Upper lobe of right lung (tissue), 1 donor: ENCODE measurements at regions not wholly inside any gene's neighbourhood (a gene's known extent, or its start where the extent isn't known, plus 50 kb on each side); places are given as distances from the start of the nearest gene placed in this dataset.

Experiments used
- ATAC-seq: fragments of 200-7000 bp; cut with Tn5 transposase; one replicate; pipeline ENCODE4 v1.9.1; 2020; ENCODE audit warnings: mild to moderate bottlenecking, moderate library complexity
- DNase-seq: peaks from one replicate; pipeline ENCODE4 v3.0.0-alpha.2; 2020
- H3K27ac ChIP-seq: fragments of 200-600 bp; one replicate; pipeline ENCODE4 v1.8.0; 2022
- H3K27me3 ChIP-seq: fragments of 200-600 bp; one replicate; pipeline ENCODE4 v1.8.0; 2022; ENCODE audit warnings: mild to moderate bottlenecking
- H3K36me3 ChIP-seq: fragments of 200-600 bp; one replicate; pipeline ENCODE4 v1.8.0; 2022
- H3K4me1 ChIP-seq: fragments of 200-600 bp; one replicate; pipeline ENCODE4 v1.8.0; 2022
- H3K4me3 ChIP-seq: fragments of 200-600 bp; one replicate; pipeline ENCODE4 v1.8.0; 2022; ENCODE audit warnings: mild to moderate bottlenecking
- H3K9me3 ChIP-seq: fragments of 200-600 bp; one replicate; pipeline ENCODE4 v1.8.0; 2022
- CTCF ChIP-seq: fragments of 200-600 bp; IDR thresholded peaks from one replicate; pipeline ENCODE4 v1.8.0; 2022; ENCODE audit warnings: antibody characterized with exemption
- intact Hi-C: fragments of 100-400 bp; cut with DNase I; formaldehyde crosslinking; loops from one replicate; pipeline ENCODE4 v1.11.0; 2022
- donor health status: DM: no; HTN: yes; CAD: no; lungs with severe emphysema.

- intact Hi-C loops: no loop called here
- Histone ChIP-seq H3K9me3 (no peaks in the 10 kb centered on the region), H3K27ac (no peak overlapping the region), H3K4me3 (no peak overlapping the region), H3K36me3 (no peaks in the 10 kb centered on the region), H3K4me1 (no peaks in the 10 kb centered on the region), H3K27me3 (no peaks in the 10 kb centered on the region)
- ATAC-seq (no peak), DNase-seq (no peak)
- peak; percentile 29 for TF ChIP-seq CTCF
These were observed 149.2 kb downstream of the CEP120 start for GRCh38 chr5:123273984-123274383.

GRCh38 chr5:123273095-123273494 is 150.1 kb downstream of the CEP120 start:
- no peak for ATAC-seq

GRCh38 chr5:123269851-123270250 is 153.4 kb downstream of the CEP120 start:
- Histone ChIP-seq H3K9me3 (no peaks in the 10 kb centered on the region), H3K27ac (no peak overlapping the region), H3K27me3 (no peaks in the 10 kb centered on the region), H3K4me1 (no peaks in the 10 kb centered on the region), H3K4me3 (no peak overlapping the region), H3K36me3 (no peaks in the 10 kb centered on the region)
- DNase-seq: no peak
- intact Hi-C loops: no loop called here
- ATAC-seq: no peak
- TF ChIP-seq CTCF: no peak

More at GRCh38 chr5:123273095-123273494, 150.1 kb downstream of the CEP120 start:
- H3K27ac ChIP-seq: no peak overlapping the region
- H3K4me1 ChIP-seq: no peaks in the 10 kb centered on the region
- DNase-seq: no peak
- no peaks in the 10 kb centered on the region for H3K27me3 ChIP-seq
- intact Hi-C loops: no loop called here
- no peak for TF ChIP-seq CTCF
- no peaks in the 10 kb centered on the region for H3K9me3 ChIP-seq
- no peak overlapping the region for H3K4me3 ChIP-seq
- H3K36me3 ChIP-seq: no peaks in the 10 kb centered on the region

GRCh38 chr5:123269436-123269835 is 153.8 kb downstream of the CEP120 start:
- DNase-seq (no peak), ATAC-seq (no peak)
- H3K9me3 ChIP-seq: no peaks in the 10 kb centered on the region
- H3K36me3 ChIP-seq: no peaks in the 10 kb centered on the region
- H3K4me3 ChIP-seq: no peak overlapping the region
- no peak for TF ChIP-seq CTCF
- intact Hi-C loops: no loop called here
- H3K4me1 ChIP-seq: no peaks in the 10 kb centered on the region
- H3K27ac ChIP-seq: no peak overlapping the region
- H3K27me3 ChIP-seq: no peaks in the 10 kb centered on the region

- intact Hi-C loops: no loop called here
- TF ChIP-seq CTCF: no peak
- DNase-seq (no peak), ATAC-seq (no peak)
- no peaks in the 10 kb centered on the region for H3K4me1 ChIP-seq
- no peaks in the 10 kb centered on the region for H3K27me3 ChIP-seq
- no peak overlapping the region for H3K27ac ChIP-seq
- H3K4me3 ChIP-seq: no peak overlapping the region
- H3K9me3 ChIP-seq: no peaks in the 10 kb centered on the region
- H3K36me3 ChIP-seq: no peaks in the 10 kb centered on the region
These were observed 156.8 kb downstream of the CEP120 start for GRCh38 chr5:123266365-123266764.

GRCh38 chr5:123265551-123265950 is 157.7 kb downstream of the CEP120 start:
- H3K4me1 ChIP-seq: no peaks in the 10 kb centered on the region
- no peak for TF ChIP-seq CTCF
- H3K27ac ChIP-seq: no peak overlapping the region
- H3K36me3 ChIP-seq: no peaks in the 10 kb centered on the region
- H3K9me3 ChIP-seq: no peaks in the 10 kb centered on the region
- no peak overlapping the region for H3K4me3 ChIP-seq
- DNase-seq: no peak
- intact Hi-C loops: no loop called here
- H3K27me3 ChIP-seq: no peaks in the 10 kb centered on the region
- ATAC-seq: no peak
